ENCODE measurements at regions not wholly inside any gene's neighbourhood (a gene's known extent, or its start where the extent isn't known, plus 50 kb on each side); places are given as distances from the start of the nearest gene placed in this dataset.
"Not testable (repeated sequence)": the region's sequence is repeated elsewhere in the genome, so short reads cannot be mapped to it uniquely, and the experiment has no call there.

GRCh38 chr3:176867681-176868663 lies 329.3 kb downstream of the TBL1XR1 start:
- no peak for DNase-seq

GRCh38 chr3:176861137-176861536 lies 336.1 kb downstream of the TBL1XR1 start:
- DNase-seq = no peak

GRCh38 chr3:176856721-176857120 lies 340.6 kb downstream of the TBL1XR1 start:
- DNase-seq = no peak

- no peak for DNase-seq
Observed at GRCh38 chr3:176855901-176856486, 341.3 kb downstream of the TBL1XR1 start.

- DNase-seq = no peak
Observed at GRCh38 chr3:176855213-176855612, 342.1 kb downstream of the TBL1XR1 start.

- no peak for DNase-seq
Observed at GRCh38 chr3:176850498-176850897, 346.8 kb downstream of the TBL1XR1 start.

GRCh38 chr3:176848431-176849214 lies 348.7 kb downstream of the TBL1XR1 start:
- DNase-seq = no peak

GRCh38 chr3:176842914-176843313 lies 354.4 kb downstream of the TBL1XR1 start:
- no peak for DNase-seq

GRCh38 chr3:176840641-176841286 lies 356.5 kb downstream of the TBL1XR1 start:
- no peak for DNase-seq

GRCh38 chr3:176839901-176840300 lies 357.4 kb downstream of the TBL1XR1 start:
- no peak for DNase-seq

GRCh38 chr3:176839466-176839865 lies 357.8 kb downstream of the TBL1XR1 start:
- no peak for DNase-seq

GRCh38 chr3:176827244-176827643 lies 370.0 kb downstream of the TBL1XR1 start:
- DNase-seq = not testable (repeated sequence)

GRCh38 chr3:176824811-176825210 lies 372.5 kb downstream of the TBL1XR1 start:
- no peak for DNase-seq

- DNase-seq = no peak
Observed at GRCh38 chr3:176820764-176821163, 376.5 kb downstream of the TBL1XR1 start.

- DNase-seq = no peak
Observed at GRCh38 chr3:176816937-176817336, 380.3 kb downstream of the TBL1XR1 start.

GRCh38 chr3:176814285-176814684 lies 383.0 kb downstream of the TBL1XR1 start:
- no peak for DNase-seq

- no peak for DNase-seq
Observed at GRCh38 chr3:176807938-176808337, 389.3 kb downstream of the TBL1XR1 start.

- no peak for DNase-seq
Observed at GRCh38 chr3:176799675-176800074, 397.6 kb downstream of the TBL1XR1 start.

- no peak for DNase-seq
Observed at GRCh38 chr3:176798680-176799079, 398.6 kb downstream of the TBL1XR1 start.

GRCh38 chr3:176796371-176796770 lies 400.9 kb downstream of the TBL1XR1 start:
- DNase-seq = no peak

- no peak for DNase-seq
Observed at GRCh38 chr3:176795891-176796290, 401.4 kb downstream of the TBL1XR1 start.

GRCh38 chr3:176794406-176794805 lies 402.9 kb downstream of the TBL1XR1 start:
- no peak for DNase-seq

GRCh38 chr3:176789947-176790346 lies 407.3 kb downstream of the TBL1XR1 start:
- DNase-seq = no peak

Data from activated CD4-positive, alpha-beta T cell treated with anti-CD3 and anti-CD28 coated beads for 4 hours (primary cell).